K562 (cell line): ENCODE measurements at regions not wholly inside any gene's neighbourhood (a gene's known extent, or its start where the extent isn't known, plus 50 kb on each side); places are given as distances from the start of the nearest gene placed in this dataset.

Source experiments
- ATAC-seq: fragments of 200-7000 bp; cut with Tn5 transposase; 3 replicates; pipeline ENCODE4 v1.9.1; 2020; ENCODE audit warnings: moderate library complexity
- BruUV-seq: library from RNA; stranded (reverse); fragments of 400-500 nt; replicated peaks from 2 replicates; lab custom pipeline; 2021; lab: Mats Ljungman, UMichigan
- CTCF ChIA-PET: fragments of 300-600 bp; formaldehyde crosslinking; extraction: SDS; loops from one replicate; lab custom pipeline; 2021; ENCODE audit warnings: low intra/inter-chr PET ratio; lab: Yijun Ruan, JAX
- POLR2A ChIA-PET: fragments of 300-600, 350-650 bp; sonication (Branson Sonifier 250); formaldehyde crosslinking; extraction: SDS; loops from one replicate; lab custom pipeline; 2021; ENCODE audit warnings: antibody characterized with exemption, inconsistent platforms; lab: Yijun Ruan, JAX
- DNase-seq, 4 experiments: peaks; one replicate each; pipeline versions ENCODE4 v3.0.0 to v3.0.0-alpha.2; 2011 to 2018; ENCODE audit warnings: low spot score in 3 of 4, mixed read lengths in 3 of 4; ENCODE audit errors: extremely low read depth in 1 of 4
- FAIRE-seq: peaks from 2 replicates; lab custom pipeline; 2011; peaks lifted over from hg19 to GRCh38; lab: Jason Lieb, UNC
- H2AFZ ChIP-seq: 2 replicates; pipeline ENCODE4 v1.6.0; 2011; ENCODE audit warnings: low read depth, low read length, control low read depth, inconsistent platforms
- H3K27ac ChIP-seq: fragments of 200-600 bp; 3 replicates; pipeline ENCODE4 v1.8.0; 2011; ENCODE audit warnings: low read depth, mild to moderate bottlenecking, control low read depth, inconsistent platforms, low read length, moderate library complexity, mixed read lengths; ENCODE audit errors: extremely low read depth
- H3K27me3 ChIP-seq, 2 experiments: fragments of 300-600 bp in 1 of 2; 2 replicates in 1 of 2; 3 replicates in 1 of 2; pipeline versions ENCODE4 v1.6.0 to v1.8.0; 2011; ENCODE audit warnings: inconsistent platforms in 2 of 2, low read length in 2 of 2, mild to moderate bottlenecking in 1 of 2, mixed read lengths in 1 of 2, moderate library complexity in 1 of 2; ENCODE audit not compliant: control insufficient read depth in 2 of 2, insufficient read depth in 2 of 2
- H3K36me3 ChIP-seq: fragments of 300-600 bp; 3 replicates; pipeline ENCODE4 v1.8.0; 2011; ENCODE audit warnings: mild to moderate bottlenecking, low read length, inconsistent platforms; ENCODE audit not compliant: control insufficient read depth, insufficient read depth
- H3K4me1 ChIP-seq, 2 experiments: fragments of 200-600 bp in 1 of 2; replicated peaks in 1 of 2; 2 replicates in 1 of 2; 3 replicates in 1 of 2; pipeline versions ENCODE4 v1.5.1 to v1.8.0; 2011; ENCODE audit warnings: inconsistent platforms in 2 of 2, low read length in 2 of 2, mild to moderate bottlenecking in 1 of 2, mixed read lengths in 1 of 2, moderate library complexity in 1 of 2; ENCODE audit not compliant: control insufficient read depth in 2 of 2, insufficient read depth in 2 of 2
- H3K4me2 ChIP-seq: 2 replicates; pipeline ENCODE4 v1.6.1; 2011; ENCODE audit warnings: low read length, control low read depth, inconsistent platforms, mixed read lengths; ENCODE audit not compliant: insufficient read depth
- H3K4me3 ChIP-seq: fragments of 200-600 bp; sonication (generic), shearing (Covaris generic); 2 replicates; pipeline ENCODE4 v1.5.1; 2016; ENCODE audit warnings: control low read depth, inconsistent platforms
- H3K79me2 ChIP-seq: fragments of 200-600 bp; 3 replicates; pipeline ENCODE4 v1.8.0; 2011; ENCODE audit warnings: low read length, inconsistent platforms; ENCODE audit not compliant: control insufficient read depth, insufficient read depth
- H3K9ac ChIP-seq, 2 experiments: 2 replicates each; pipeline versions ENCODE4 v1.6.0 to v1.6.1; 2011; ENCODE audit warnings: low read depth in 2 of 2, low read length in 2 of 2, control low read depth in 1 of 2, inconsistent platforms in 1 of 2, mild to moderate bottlenecking in 1 of 2, mixed read lengths in 1 of 2; ENCODE audit not compliant: insufficient read depth in 1 of 2
- H3K9me1 ChIP-seq: one replicate; pipeline ENCODE4 v1.6.0; 2011; ENCODE audit warnings: inconsistent platforms, mild to moderate bottlenecking, low read length, moderate library complexity; ENCODE audit not compliant: control insufficient read depth, insufficient read depth
- H3K9me3 ChIP-seq: replicated peaks from 2 replicates; pipeline ENCODE4 v1.5.1; 2011; ENCODE audit warnings: low read depth, low read length, inconsistent platforms; ENCODE audit not compliant: control insufficient read depth, insufficient read depth
- H4K20me1 ChIP-seq: replicated peaks from 2 replicates; pipeline ENCODE4 v1.6.1; 2011; ENCODE audit warnings: low read length, inconsistent platforms, mixed read lengths; ENCODE audit not compliant: control insufficient read depth, insufficient read depth
- CREBBP ChIP-seq: IDR thresholded peaks from one replicate; pipeline ENCODE4 v1.6.1; 2012; ENCODE audit warnings: low read depth, mild to moderate bottlenecking, control low read depth, inconsistent platforms, low read length
- KLF16 ChIP-seq: IDR thresholded peaks from 2 replicates; pipeline ENCODE4 v1.6.1; 2016; ENCODE audit warnings: antibody characterized with exemption
- L3MBTL2 ChIP-seq: fragments of 450-650 bp; IDR thresholded peaks from 2 replicates; pipeline ENCODE4 v1.6.1; 2016; ENCODE audit warnings: mild to moderate bottlenecking, moderate library complexity
- MTF1 ChIP-seq: fragments of 250-450 bp; sonication (Bioruptor Pico); IDR thresholded peaks from 2 replicates; pipeline ENCODE4 v1.9.0; 2021; ENCODE audit warnings: moderate library complexity, mild to moderate bottlenecking, inconsistent platforms, borderline replicate concordance
- ZC3H8 ChIP-seq: fragments of 450-650 bp; IDR thresholded peaks from 2 replicates; pipeline ENCODE4 v1.6.1; 2017
- in situ Hi-C: fragments of 300-500 bp; cut with MboI; formaldehyde crosslinking; loops from 4 replicates; pipeline ENCODE4 v1.15.0; 2018; ENCODE audit warnings: inconsistent platforms, mixed read lengths
- intact Hi-C: fragments of 100-400 bp; cut with micrococcal nuclease; formaldehyde crosslinking; loops from 2 replicates; pipeline ENCODE4 v1.14.2; 2022
- TF ChIP-seq, protein P1 (sequence below): fragments of 450-650 bp; IDR thresholded peaks from 2 replicates; pipeline ENCODE4 v1.6.1; 2016; ENCODE audit warnings: mild to moderate bottlenecking, moderate library complexity

DNA sequence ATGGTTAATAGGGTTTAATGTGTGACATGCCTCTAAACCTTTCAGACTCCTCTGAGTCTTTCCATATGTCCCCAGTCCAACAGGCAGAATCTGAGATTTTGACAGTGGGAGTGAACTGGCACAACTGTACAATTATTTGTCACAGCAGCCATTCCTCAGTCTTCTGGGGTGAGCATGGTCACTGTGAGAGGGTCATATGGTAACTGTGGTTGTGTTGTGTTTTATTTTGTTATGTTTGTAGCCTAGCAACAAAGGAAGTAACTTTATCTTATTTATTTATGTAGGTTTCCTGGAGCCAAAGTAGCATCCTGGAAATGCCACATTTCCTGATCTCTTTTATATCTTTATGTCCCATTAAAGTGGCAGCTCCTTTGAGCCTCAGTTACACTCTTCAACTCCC, 1067.9 kb downstream of the TTLL7 start:
- Histone ChIP-seq H3K4me1 (no peaks in the 10 kb centered on the region), H3K27me3 (no peaks in the 10 kb centered on the region), H3K9me3 (no peaks in the 10 kb centered on the region), H2AFZ (no peak overlapping the region), H3K4me2 (no peak overlapping the region), H3K9me1 (no peaks in the 10 kb centered on the region), H4K20me1 (no peaks in the 10 kb centered on the region), H3K9ac (no peak overlapping the region), H3K27ac (no peak overlapping the region), H3K4me3 (no peak overlapping the region), H3K79me2 (no peaks in the 10 kb centered on the region), H3K36me3 (no peaks in the 10 kb centered on the region)
- ChIA-PET CTCF (no interaction called here), POLR2A (no interaction called here)
- FAIRE-seq (no peak), ATAC-seq (no peak), DNase-seq (no peak)
- in situ Hi-C loops, result no loop called here
- no TSS peak for BruUV-seq
- intact Hi-C loops, result no loop called here
- TF ChIP-seq KLF16 (no peak), L3MBTL2 (no peak), CREBBP (no peak), MTF1 (CRISPR knock-in tag) (no peak), ZC3H8 (no peak)
- TF ChIP-seq, protein P1, sequence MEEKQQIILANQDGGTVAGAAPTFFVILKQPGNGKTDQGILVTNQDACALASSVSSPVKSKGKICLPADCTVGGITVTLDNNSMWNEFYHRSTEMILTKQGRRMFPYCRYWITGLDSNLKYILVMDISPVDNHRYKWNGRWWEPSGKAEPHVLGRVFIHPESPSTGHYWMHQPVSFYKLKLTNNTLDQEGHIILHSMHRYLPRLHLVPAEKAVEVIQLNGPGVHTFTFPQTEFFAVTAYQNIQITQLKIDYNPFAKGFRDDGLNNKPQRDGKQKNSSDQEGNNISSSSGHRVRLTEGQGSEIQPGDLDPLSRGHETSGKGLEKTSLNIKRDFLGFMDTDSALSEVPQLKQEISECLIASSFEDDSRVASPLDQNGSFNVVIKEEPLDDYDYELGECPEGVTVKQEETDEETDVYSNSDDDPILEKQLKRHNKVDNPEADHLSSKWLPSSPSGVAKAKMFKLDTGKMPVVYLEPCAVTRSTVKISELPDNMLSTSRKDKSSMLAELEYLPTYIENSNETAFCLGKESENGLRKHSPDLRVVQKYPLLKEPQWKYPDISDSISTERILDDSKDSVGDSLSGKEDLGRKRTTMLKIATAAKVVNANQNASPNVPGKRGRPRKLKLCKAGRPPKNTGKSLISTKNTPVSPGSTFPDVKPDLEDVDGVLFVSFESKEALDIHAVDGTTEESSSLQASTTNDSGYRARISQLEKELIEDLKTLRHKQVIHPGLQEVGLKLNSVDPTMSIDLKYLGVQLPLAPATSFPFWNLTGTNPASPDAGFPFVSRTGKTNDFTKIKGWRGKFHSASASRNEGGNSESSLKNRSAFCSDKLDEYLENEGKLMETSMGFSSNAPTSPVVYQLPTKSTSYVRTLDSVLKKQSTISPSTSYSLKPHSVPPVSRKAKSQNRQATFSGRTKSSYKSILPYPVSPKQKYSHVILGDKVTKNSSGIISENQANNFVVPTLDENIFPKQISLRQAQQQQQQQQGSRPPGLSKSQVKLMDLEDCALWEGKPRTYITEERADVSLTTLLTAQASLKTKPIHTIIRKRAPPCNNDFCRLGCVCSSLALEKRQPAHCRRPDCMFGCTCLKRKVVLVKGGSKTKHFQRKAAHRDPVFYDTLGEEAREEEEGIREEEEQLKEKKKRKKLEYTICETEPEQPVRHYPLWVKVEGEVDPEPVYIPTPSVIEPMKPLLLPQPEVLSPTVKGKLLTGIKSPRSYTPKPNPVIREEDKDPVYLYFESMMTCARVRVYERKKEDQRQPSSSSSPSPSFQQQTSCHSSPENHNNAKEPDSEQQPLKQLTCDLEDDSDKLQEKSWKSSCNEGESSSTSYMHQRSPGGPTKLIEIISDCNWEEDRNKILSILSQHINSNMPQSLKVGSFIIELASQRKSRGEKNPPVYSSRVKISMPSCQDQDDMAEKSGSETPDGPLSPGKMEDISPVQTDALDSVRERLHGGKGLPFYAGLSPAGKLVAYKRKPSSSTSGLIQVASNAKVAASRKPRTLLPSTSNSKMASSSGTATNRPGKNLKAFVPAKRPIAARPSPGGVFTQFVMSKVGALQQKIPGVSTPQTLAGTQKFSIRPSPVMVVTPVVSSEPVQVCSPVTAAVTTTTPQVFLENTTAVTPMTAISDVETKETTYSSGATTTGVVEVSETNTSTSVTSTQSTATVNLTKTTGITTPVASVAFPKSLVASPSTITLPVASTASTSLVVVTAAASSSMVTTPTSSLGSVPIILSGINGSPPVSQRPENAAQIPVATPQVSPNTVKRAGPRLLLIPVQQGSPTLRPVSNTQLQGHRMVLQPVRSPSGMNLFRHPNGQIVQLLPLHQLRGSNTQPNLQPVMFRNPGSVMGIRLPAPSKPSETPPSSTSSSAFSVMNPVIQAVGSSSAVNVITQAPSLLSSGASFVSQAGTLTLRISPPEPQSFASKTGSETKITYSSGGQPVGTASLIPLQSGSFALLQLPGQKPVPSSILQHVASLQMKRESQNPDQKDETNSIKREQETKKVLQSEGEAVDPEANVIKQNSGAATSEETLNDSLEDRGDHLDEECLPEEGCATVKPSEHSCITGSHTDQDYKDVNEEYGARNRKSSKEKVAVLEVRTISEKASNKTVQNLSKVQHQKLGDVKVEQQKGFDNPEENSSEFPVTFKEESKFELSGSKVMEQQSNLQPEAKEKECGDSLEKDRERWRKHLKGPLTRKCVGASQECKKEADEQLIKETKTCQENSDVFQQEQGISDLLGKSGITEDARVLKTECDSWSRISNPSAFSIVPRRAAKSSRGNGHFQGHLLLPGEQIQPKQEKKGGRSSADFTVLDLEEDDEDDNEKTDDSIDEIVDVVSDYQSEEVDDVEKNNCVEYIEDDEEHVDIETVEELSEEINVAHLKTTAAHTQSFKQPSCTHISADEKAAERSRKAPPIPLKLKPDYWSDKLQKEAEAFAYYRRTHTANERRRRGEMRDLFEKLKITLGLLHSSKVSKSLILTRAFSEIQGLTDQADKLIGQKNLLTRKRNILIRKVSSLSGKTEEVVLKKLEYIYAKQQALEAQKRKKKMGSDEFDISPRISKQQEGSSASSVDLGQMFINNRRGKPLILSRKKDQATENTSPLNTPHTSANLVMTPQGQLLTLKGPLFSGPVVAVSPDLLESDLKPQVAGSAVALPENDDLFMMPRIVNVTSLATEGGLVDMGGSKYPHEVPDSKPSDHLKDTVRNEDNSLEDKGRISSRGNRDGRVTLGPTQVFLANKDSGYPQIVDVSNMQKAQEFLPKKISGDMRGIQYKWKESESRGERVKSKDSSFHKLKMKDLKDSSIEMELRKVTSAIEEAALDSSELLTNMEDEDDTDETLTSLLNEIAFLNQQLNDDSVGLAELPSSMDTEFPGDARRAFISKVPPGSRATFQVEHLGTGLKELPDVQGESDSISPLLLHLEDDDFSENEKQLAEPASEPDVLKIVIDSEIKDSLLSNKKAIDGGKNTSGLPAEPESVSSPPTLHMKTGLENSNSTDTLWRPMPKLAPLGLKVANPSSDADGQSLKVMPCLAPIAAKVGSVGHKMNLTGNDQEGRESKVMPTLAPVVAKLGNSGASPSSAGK, result no peak
